ENCODE measurements at regions not wholly inside any gene's neighbourhood (a gene's known extent, or its start where the extent isn't known, plus 50 kb on each side); places are given as distances from the start of the nearest gene placed in this dataset.

DNA sequence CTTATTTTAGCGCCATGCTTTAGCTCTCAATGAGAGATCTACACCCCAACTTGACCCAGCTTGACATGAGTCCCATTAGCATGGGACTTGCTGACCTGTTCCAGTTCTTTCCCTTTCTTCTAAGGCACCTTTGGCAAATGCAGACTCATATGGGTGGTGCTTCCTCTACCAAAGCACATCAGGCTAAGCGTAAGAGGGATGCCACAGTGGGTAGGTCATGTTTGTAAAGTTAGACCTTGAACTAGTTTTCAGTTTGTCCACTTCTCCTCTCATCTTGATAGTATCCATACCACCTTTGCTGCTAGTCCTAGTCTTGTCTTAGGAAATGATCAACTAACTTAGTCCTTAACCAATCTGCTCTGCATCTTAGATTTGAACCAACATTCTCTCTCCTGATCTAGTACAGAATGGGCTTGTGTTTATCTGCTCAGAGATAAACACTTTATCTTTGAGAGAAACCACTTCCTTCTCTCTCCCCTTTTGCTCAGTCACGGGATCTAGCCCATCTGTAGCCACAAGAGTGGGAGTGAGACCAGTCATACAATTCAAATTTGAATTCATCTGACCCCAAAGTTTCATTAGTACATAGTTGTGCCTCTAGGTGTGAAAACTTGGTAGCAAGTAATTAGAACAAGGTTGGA is 72.1 kb upstream of the CD44 start:
- H3K27ac Mint-ChIP-seq: peak overlapping the region in 1 of 2 donors; percentile 72
- no peaks in the 10 kb centered on the region for H3K27me3 Mint-ChIP-seq
- ATAC-seq (peak; percentile 98), DNase-seq (peak; percentile 47 to 63)
- H3K9me3 Mint-ChIP-seq: peaks cover 18 to 28% of the 10 kb centered on the region in 2 donors
- H3K4me3 Mint-ChIP-seq: peak overlapping the region; percentile 21 to 39
- peaks cover 40% of the 10 kb centered on the region for H3K4me1 Mint-ChIP-seq

DNA sequence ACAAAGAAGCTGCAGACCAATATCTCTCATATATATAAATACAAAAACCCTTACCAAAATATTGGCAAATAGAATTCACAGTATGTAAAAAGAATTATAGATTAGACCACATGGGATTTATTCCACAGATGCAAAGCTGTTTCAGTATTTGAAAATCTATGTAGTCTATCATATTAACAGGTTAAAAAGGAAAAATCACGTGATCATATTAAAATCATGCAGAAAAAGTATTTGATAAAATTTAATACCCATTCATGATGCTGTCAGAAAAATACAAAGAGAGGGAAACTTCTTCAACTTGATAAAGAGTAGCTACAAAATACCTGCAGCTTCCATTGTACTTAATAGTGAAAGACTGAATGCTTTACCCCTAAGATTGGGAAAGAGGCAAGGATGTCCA is 67.2 kb upstream of the CD44 start:
- ATAC-seq: no peak
- Mint-ChIP-seq H3K27ac (no peak overlapping the region), H3K4me1 (peaks cover 71% of the 10 kb centered on the region), H3K27me3 (no peaks in the 10 kb centered on the region), H3K4me3 (no peak overlapping the region), H3K9me3 (peaks cover 22 to 52% of the 10 kb centered on the region in 2 donors)
- no peak for DNase-seq

DNA sequence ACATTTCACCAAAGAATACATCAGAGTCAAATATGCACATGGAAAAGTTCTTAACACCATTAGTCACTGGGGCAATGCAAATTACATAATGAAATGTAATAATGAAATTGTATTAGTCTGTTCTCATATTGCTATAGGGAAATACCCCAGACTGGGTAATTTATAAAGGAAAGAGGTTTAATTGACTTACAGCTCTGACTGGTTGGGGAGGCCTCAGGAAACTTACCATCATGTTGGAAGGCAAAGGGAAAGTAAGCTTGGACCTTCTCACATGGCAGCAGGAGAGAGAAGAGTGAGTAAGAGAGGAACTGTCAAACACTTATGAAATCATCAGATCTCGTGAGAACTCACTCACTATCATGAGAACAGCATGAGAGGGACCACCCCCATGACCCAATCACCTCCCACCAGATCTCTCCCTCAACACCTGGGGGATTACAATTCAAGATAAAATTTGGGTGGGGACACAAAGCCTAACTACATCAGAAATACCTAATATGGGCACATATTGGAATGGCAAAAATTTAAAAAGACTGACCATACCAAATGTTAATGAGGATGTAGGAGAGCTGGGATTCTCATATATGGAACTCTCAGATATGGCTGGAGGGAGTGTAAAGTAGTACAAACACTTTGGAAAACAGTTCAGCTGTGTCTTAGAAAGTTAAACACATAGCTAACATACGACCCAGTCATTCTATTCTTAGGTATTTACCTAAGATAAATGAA is 65.1 kb upstream of the CD44 start:
- Mint-ChIP-seq H3K4me3 (no peak overlapping the region), H3K27ac (peak overlapping the region in 1 of 2 donors; percentile 41)
- ATAC-seq: peak; percentile 15

DNA sequence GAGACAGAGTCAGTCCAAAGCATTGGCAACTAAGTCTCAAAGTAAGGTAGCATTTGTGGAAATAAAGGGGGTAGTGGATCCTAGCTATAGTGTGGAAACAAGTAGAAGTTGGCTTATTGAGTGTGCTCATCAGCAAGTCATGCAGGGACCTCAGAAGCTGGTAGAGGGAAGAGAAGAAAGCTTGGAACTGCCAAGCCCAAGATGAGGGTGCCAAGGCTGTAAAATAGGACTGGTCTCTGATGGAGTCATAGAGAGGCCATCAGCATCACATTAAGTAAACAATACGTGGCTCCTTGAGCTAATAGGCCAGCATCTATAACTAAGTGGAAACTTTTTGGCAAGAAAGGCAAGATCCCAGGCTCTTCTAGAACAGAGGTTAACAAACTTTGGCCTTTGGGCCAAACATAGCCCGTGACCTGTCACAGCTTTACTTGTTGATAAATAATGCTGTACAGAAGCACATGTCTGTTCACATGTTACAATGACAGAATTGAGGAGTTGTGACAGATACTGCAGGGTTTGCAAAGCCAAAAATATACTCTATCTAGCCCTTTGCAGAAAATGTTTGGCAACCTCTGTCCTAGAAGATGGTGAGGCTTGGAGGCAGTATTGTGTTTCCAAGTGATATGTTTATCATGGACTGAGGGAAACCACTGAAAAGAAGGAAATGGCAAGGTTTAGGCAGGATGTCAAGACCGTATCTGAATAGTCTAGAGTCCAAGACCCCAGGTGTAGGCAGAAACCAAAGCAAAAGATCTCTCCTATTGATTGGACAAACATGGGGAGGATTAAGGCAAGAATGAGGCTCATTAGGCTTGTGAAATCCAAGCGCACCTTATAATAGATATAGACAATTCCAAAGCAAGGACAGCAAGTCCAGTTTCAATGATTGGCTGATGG is 62.5 kb upstream of the CD44 start:
- Mint-ChIP-seq H3K4me3 (no peak overlapping the region), H3K27me3 (no peaks in the 10 kb centered on the region), H3K4me1 (peaks cover 87% of the 10 kb centered on the region), H3K27ac (peak overlapping the region in 1 of 2 donors; percentile 37), H3K9me3 (peaks cover 5 to 27% of the 10 kb centered on the region in 2 donors)
- DNase-seq (no peak), ATAC-seq (no peak)

More for the DNA sequence above, 65.1 kb upstream of the CD44 start:
- H3K4me1 Mint-ChIP-seq: peaks cover 74% of the 10 kb centered on the region
- H3K27me3 Mint-ChIP-seq: no peaks in the 10 kb centered on the region
- DNase-seq: no peak
- H3K9me3 Mint-ChIP-seq: peaks cover 20 to 49% of the 10 kb centered on the region in 2 donors

DNA sequence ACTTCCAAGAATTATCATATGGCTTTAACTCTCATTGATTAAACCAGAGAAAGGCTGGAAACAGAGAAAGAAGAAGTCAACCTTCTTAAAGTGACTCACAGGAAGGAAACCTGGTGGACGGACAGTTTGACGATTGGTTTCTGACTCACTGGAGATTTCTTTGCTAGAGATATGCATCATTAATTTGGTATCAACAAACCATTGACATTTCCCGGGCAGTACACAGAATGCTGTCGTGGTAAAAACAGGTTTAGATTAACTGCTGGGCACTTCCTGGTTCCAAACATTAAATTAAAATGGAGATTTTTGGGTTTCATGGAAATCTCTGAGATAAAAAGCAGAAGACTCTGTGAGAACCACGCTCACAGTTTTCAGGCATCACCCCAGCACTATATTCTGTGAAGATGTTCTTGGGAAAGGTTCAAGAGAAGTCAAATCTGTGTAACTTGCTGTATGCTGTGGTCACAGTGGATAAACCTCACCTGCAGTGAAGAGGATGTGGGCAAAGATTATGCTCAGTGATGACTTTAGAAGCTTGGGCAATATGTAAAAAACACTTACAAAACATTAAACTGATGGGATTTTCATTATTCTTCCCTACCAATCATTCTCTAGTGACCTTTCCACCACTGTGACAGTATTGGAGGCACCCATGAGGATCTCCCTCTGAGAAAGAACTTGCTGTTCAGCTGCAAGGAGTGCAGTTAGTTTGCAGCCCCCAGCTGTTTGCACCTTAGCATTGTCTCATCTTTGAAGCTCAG is 61.1 kb upstream of the CD44 start:
- no peaks in the 10 kb centered on the region for H3K27me3 Mint-ChIP-seq
- peak; percentile 63 to 67 for DNase-seq
- peak overlapping the region; percentile 96 for H3K27ac Mint-ChIP-seq
- peaks cover 5 to 19% of the 10 kb centered on the region in 2 donors for H3K9me3 Mint-ChIP-seq
- peak; percentile 82 for ATAC-seq
- H3K4me3 Mint-ChIP-seq: peak overlapping the region; percentile 74 to 76
- H3K4me1 Mint-ChIP-seq: peaks cover 89% of the 10 kb centered on the region

DNA sequence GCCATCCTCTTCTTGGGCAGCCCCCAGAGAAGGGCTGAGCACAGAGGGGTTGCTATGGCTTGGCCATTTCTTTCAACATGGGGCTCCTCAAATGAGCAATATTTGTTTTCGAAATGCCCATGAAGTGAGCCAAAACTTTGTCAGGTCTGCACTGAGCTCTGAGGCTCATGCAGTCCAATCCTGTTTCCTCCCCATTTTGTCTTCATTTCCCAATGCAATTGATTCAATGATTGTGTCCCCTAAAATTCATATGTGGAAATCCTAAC is 60.6 kb upstream of the CD44 start:
- H3K9me3 Mint-ChIP-seq: peaks cover 5 to 14% of the 10 kb centered on the region in 2 donors
- H3K27me3 Mint-ChIP-seq: no peaks in the 10 kb centered on the region
- peak overlapping the region; percentile 74 to 76 for H3K4me3 Mint-ChIP-seq
- H3K27ac Mint-ChIP-seq: peak overlapping the region; percentile 96
- H3K4me1 Mint-ChIP-seq: peaks cover 89% of the 10 kb centered on the region
- DNase-seq (no peak), ATAC-seq (no peak)

DNA sequence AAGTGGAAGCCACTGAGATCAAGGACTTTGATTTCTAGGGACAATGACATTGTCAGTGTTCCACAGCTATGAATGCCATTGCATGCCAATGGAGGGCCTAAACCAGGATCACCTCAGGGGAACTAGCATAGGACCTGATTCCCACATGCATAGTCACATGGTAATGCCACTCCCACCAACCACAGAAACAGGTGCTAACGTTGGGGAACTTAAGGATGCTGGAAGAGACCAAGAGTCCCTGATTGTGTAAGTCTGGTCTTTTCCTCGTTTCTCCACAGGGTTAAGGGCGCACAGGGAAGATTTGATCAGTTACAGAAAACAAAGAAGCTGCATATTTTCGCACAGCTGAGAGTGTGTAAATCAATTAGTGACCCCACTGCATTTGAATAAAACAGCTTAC is 59.4 kb upstream of the CD44 start:
- H3K4me1 Mint-ChIP-seq: peaks cover 89% of the 10 kb centered on the region
- H3K9me3 Mint-ChIP-seq: peaks cover 0 to 3% of the 10 kb centered on the region in 2 donors
- no peak for ATAC-seq
- no peak for DNase-seq
- no peaks in the 10 kb centered on the region for H3K27me3 Mint-ChIP-seq
- H3K27ac Mint-ChIP-seq: no peak overlapping the region
- H3K4me3 Mint-ChIP-seq: no peak overlapping the region

DNA sequence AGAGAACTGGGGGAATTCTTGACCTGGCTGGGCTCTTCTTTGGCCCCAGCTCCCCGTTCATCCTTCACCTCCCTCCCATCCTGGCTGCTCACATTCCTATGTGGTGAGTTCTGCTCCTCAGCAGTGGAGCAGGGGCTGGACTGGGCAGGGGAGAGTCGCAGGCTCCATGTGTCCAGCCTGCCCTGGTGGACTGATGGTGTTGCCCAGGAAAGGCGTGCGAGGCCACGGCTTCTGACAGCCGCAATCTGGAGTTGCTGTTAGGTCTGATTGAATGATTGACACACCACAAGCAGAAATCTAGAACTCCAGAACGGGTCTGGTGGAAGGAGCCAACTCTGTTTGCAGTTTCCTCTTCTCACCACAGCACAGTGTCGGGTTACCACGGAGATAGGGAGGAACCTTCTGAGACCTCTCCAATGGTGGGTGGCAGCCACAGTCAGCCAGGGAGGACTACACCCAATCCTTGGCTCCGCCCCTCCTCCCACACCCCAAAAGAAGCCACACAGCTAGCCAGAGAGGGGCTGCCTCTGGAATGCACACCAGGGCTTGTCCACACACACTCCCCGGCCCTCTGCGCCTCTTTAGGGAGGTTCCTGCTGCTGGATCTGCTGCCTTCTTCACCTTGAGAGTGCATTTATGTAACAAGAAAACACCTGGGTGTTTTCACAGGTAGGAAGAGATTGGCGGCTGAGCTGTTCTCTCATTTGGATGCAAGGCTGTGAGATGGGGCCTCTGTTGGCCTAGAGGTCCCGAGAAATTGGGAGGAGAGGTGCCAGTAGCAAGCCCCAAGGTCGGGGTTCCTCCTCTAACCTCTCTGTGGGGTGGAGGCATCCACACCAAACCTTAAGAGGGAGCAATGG is 56.4 kb upstream of the CD44 start:
- DNase-seq (peak; percentile 81 to 85), ATAC-seq (peak; percentile 83)
- Mint-ChIP-seq H3K4me1 (peaks cover 96% of the 10 kb centered on the region), H3K27ac (peak overlapping the region; percentile 96 to 97), H3K9me3 (no peaks in the 10 kb centered on the region), H3K27me3 (no peaks in the 10 kb centered on the region), H3K4me3 (peak overlapping the region; percentile 77 to 82)

DNA sequence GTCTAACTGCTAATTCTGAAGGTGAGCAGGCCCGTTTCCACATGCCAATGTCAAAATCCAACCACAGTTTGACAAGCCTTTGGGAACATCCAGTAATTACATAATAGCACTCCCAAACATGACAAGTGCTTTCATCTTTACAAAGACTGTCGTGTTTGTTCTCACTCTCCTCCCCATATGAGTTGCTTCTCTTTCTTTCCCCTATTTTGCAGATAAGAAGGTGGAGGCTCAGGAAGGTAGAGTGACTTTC is 55.9 kb upstream of the CD44 start:
- Mint-ChIP-seq H3K4me1 (peaks cover 96% of the 10 kb centered on the region), H3K27ac (peak overlapping the region; percentile 96 to 97), H3K4me3 (peak overlapping the region; percentile 77 to 82), H3K9me3 (no peaks in the 10 kb centered on the region), H3K27me3 (no peaks in the 10 kb centered on the region)
- ATAC-seq (no peak), DNase-seq (peak in 1 of 2 donors; percentile 26)

DNA sequence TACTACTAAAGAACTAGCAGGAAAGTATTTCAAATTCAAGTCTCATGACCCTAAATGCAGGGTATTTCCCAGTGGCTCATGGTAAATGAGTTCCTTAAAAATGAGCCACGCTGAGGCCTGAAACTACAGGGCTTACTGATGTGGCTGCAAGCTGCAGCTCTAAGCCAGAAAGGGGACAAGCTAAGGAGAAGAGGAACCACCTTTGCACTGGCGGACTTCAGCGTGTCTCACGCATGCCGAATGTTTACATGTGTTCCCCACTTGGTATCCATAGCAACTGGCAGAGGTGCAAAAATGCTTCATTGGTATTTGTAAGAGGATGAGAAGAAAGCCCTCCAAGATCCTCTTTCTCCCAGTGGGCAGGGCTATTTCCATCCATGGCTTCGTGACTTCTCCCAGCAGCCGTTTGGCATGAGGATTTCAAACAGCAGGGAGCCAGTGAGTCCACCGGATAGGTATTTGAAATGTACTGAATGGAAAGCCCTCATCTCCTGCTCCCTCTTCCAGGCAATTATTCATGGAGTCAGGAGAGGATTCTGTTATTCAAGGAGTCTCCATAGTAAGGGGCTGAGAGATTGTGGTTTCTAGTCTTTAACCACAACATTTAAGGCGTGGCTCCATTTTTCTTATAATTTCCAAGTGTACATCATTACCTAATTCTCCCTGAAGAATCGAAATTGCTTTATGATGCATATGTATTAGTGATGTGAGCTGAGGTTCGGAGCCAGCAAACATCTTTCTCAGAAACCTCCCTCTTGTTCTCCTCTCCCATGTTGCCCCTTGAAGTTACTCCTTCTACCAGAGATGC is 55.3 kb upstream of the CD44 start:
- Mint-ChIP-seq H3K27me3 (no peaks in the 10 kb centered on the region), H3K9me3 (peaks cover 0 to 4% of the 10 kb centered on the region in 2 donors), H3K4me1 (peaks cover 96% of the 10 kb centered on the region), H3K27ac (peak overlapping the region; percentile 96 to 97), H3K4me3 (peak overlapping the region; percentile 77 to 82)
- peak; percentile 68 to 85 for DNase-seq
- peak; percentile 87 for ATAC-seq

DNA sequence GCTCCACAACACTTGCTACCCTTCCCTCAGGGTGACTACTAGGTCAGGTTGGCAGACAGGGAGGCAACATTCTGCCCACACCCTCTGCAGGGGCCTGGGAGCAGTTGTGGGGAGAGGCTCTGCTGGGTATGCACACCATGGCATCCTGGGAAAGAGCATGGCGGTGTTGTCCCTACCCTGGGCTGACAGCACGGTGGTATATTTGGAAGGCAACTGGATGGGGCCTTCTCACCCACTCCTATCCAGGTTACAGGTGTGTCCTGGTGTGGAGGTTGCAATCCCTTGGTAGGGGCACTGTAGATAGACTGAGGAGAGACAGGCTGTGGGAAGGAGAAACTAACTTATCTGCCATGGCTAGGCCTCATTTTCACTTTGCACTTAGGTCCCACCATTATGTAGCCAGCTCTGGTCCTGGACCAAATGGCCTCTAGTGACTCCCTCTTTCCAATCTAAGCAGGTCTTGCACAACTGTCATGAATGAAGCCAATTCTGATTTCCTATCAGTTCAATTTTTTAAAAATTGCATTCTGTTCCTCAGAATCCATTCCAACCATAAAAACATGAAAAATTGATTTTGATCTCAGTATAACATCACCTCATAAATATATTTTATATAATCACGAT is 54.0 kb upstream of the CD44 start:
- Mint-ChIP-seq H3K9me3 (peaks cover 0 to 6% of the 10 kb centered on the region in 2 donors), H3K4me3 (no peak overlapping the region), H3K27ac (peak overlapping the region; percentile 7 to 59), H3K4me1 (peaks cover 86% of the 10 kb centered on the region), H3K27me3 (no peaks in the 10 kb centered on the region)
- ATAC-seq (no peak), DNase-seq (no peak)

DNA sequence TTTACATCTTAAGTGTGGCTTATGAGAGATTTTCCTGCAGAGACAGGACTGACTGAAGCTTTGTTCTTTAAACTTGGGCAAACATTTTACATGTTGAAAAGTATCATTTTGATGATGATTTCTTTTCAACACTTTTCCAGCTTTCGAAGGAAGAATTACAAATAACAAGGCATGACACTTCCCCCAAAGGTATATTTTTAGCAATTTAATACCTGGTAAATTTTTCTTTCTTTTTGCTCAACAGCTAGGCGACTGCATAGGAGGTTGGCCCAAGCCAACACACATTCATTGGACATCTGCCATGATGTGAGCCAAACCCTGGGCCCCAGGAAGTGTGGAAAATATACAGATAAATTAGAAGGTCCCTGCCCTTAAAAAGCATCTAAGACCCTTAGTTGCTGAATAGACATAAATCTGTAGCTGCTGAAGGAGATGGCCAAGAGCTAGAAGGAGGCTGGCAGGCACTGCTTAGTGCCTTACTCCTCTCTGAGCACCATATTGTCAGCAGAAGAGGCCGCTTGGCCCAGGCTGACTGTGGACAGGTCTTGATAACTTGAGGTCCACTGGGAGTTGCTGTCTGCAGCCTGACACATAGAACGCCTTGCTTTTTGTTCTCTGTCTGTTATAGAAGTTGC is 53.3 kb upstream of the CD44 start:
- peaks cover 78% of the 10 kb centered on the region for H3K4me1 Mint-ChIP-seq
- H3K27ac Mint-ChIP-seq: no peak overlapping the region
- no peak overlapping the region for H3K4me3 Mint-ChIP-seq
- ATAC-seq (no peak), DNase-seq (no peak)
- H3K27me3 Mint-ChIP-seq: no peaks in the 10 kb centered on the region
- peaks cover 0 to 6% of the 10 kb centered on the region in 2 donors for H3K9me3 Mint-ChIP-seq

DNA sequence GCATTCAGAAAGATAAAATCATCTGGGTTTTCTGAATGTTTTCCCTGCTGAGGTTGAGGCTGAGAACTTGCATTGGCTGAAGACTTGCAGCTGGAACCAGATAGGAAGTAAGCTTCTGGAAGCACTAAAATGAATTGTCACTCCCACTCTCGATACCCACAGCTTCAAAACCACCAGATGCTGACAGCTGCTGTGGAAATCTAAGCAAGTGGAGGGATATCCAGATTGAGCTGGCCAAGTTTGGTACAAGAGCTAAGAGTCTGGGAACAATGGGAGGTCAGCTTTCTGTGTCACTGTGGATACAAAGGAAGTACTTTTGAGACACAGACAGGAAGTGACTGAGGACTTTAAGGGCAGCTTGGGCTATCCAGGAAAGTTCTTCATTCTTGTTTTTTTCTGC is 51.3 kb upstream of the CD44 start:
- Mint-ChIP-seq H3K4me3 (no peak overlapping the region), H3K27ac (peak overlapping the region in 1 of 2 donors; percentile 54), H3K27me3 (no peaks in the 10 kb centered on the region), H3K9me3 (peaks cover 0 to 12% of the 10 kb centered on the region in 2 donors), H3K4me1 (peaks cover 70% of the 10 kb centered on the region)
- ATAC-seq: no peak
- no peak for DNase-seq
